HepG2 (cell line): ENCODE measurements at regions not wholly inside any gene's neighbourhood (a gene's known extent, or its start where the extent isn't known, plus 50 kb on each side); places are given as distances from the start of the nearest gene placed in this dataset.

Experiments used
- GATA4 ChIP-seq: sonication (generic); IDR thresholded peaks from 2 replicates; pipeline ENCODE4 v1.6.1; 2016; ENCODE audit warnings: antibody characterized with exemption, low read depth, borderline replicate concordance
- MTF1 ChIP-seq: sonication (generic); formaldehyde crosslinking; IDR thresholded peaks from 2 replicates; pipeline ENCODE4 v1.5.0; 2020; ENCODE audit warnings: missing genetic modification reagents
- NCOA1 ChIP-seq: sonication (generic); formaldehyde crosslinking; IDR thresholded peaks from 2 replicates; pipeline ENCODE4 v1.9.0; 2021; ENCODE audit warnings: missing genetic modification reagents
- NFE2L1 ChIP-seq: sonication (generic); formaldehyde crosslinking; IDR thresholded peaks from 2 replicates; pipeline ENCODE4 v1.4.0; 2020; ENCODE audit warnings: missing genetic modification reagents, mild to moderate bottlenecking, borderline replicate concordance
- SNAPC5 ChIP-seq: sonication (generic); formaldehyde crosslinking; IDR thresholded peaks from 2 replicates; pipeline ENCODE4 v1.8.1; 2023; ENCODE audit warnings: mild to moderate bottlenecking, missing genetic modification reagents, borderline replicate concordance
- ZNF256 ChIP-seq: sonication (generic); formaldehyde crosslinking; conservative IDR thresholded peaks from 2 replicates; pipeline ENCODE4 v1.4.0; 2020; ENCODE audit warnings: missing genetic modification reagents
- ZNF3 ChIP-seq: IDR thresholded peaks from 2 replicates; pipeline ENCODE4 v1.7.0; 2017; ENCODE audit warnings: inconsistent platforms
- ZNF44 ChIP-seq: sonication (generic); formaldehyde crosslinking; IDR thresholded peaks from 2 replicates; pipeline ENCODE4 v1.5.1; 2020; ENCODE audit warnings: mild to moderate bottlenecking, missing genetic modification reagents
- TF ChIP-seq, protein P1 (sequence below): sonication (generic); formaldehyde crosslinking; IDR thresholded peaks from 2 replicates; pipeline ENCODE4 v1.9.0; 2021; ENCODE audit warnings: mild to moderate bottlenecking, missing genetic modification reagents
- TF ChIP-seq, protein P2 (sequence below): sonication (generic); formaldehyde crosslinking; IDR thresholded peaks from 2 replicates; pipeline ENCODE4 v1.5.0; 2020; ENCODE audit warnings: mild to moderate bottlenecking, missing genetic modification reagents
- TF ChIP-seq, protein P3 (sequence below): IDR thresholded peaks from 2 replicates; pipeline ENCODE4 v1.6.1; 2016; ENCODE audit warnings: missing compliant biosample characterization, missing genetic modification reagents, borderline replicate concordance

GRCh38 chr7:42348631-42349030 is 111.6 kb upstream of the GLI3 start (continued):
- TF ChIP-seq MTF1 (CRISPR knock-in tag) (no peak), GATA4 (no peak), SNAPC5 (CRISPR knock-in tag) (no peak), NFE2L1 (CRISPR knock-in tag) (no peak), ZNF256 (no peak), ZNF44 (CRISPR knock-in tag) (no peak), NCOA1 (CRISPR knock-in tag) (no peak), ZNF3 (CRISPR knock-in tag) (no peak)
- TF ChIP-seq, protein P1, sequence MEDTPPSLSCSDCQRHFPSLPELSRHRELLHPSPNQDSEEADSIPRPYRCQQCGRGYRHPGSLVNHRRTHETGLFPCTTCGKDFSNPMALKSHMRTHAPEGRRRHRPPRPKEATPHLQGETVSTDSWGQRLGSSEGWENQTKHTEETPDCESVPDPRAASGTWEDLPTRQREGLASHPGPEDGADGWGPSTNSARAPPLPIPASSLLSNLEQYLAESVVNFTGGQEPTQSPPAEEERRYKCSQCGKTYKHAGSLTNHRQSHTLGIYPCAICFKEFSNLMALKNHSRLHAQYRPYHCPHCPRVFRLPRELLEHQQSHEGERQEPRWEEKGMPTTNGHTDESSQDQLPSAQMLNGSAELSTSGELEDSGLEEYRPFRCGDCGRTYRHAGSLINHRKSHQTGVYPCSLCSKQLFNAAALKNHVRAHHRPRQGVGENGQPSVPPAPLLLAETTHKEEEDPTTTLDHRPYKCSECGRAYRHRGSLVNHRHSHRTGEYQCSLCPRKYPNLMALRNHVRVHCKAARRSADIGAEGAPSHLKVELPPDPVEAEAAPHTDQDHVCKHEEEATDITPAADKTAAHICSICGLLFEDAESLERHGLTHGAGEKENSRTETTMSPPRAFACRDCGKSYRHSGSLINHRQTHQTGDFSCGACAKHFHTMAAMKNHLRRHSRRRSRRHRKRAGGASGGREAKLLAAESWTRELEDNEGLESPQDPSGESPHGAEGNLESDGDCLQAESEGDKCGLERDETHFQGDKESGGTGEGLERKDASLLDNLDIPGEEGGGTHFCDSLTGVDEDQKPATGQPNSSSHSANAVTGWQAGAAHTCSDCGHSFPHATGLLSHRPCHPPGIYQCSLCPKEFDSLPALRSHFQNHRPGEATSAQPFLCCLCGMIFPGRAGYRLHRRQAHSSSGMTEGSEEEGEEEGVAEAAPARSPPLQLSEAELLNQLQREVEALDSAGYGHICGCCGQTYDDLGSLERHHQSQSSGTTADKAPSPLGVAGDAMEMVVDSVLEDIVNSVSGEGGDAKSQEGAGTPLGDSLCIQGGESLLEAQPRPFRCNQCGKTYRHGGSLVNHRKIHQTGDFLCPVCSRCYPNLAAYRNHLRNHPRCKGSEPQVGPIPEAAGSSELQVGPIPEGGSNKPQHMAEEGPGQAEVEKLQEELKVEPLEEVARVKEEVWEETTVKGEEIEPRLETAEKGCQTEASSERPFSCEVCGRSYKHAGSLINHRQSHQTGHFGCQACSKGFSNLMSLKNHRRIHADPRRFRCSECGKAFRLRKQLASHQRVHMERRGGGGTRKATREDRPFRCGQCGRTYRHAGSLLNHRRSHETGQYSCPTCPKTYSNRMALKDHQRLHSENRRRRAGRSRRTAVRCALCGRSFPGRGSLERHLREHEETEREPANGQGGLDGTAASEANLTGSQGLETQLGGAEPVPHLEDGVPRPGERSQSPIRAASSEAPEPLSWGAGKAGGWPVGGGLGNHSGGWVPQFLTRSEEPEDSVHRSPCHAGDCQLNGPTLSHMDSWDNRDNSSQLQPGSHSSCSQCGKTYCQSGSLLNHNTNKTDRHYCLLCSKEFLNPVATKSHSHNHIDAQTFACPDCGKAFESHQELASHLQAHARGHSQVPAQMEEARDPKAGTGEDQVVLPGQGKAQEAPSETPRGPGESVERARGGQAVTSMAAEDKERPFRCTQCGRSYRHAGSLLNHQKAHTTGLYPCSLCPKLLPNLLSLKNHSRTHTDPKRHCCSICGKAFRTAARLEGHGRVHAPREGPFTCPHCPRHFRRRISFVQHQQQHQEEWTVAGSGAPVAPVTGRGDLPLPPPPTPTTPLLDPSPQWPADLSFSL (CRISPR knock-in tag): no peak
- TF ChIP-seq, protein P2, sequence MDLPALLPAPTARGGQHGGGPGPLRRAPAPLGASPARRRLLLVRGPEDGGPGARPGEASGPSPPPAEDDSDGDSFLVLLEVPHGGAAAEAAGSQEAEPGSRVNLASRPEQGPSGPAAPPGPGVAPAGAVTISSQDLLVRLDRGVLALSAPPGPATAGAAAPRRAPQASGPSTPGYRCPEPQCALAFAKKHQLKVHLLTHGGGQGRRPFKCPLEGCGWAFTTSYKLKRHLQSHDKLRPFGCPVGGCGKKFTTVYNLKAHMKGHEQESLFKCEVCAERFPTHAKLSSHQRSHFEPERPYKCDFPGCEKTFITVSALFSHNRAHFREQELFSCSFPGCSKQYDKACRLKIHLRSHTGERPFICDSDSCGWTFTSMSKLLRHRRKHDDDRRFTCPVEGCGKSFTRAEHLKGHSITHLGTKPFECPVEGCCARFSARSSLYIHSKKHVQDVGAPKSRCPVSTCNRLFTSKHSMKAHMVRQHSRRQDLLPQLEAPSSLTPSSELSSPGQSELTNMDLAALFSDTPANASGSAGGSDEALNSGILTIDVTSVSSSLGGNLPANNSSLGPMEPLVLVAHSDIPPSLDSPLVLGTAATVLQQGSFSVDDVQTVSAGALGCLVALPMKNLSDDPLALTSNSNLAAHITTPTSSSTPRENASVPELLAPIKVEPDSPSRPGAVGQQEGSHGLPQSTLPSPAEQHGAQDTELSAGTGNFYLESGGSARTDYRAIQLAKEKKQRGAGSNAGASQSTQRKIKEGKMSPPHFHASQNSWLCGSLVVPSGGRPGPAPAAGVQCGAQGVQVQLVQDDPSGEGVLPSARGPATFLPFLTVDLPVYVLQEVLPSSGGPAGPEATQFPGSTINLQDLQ: no peak
- TF ChIP-seq, protein P3, sequence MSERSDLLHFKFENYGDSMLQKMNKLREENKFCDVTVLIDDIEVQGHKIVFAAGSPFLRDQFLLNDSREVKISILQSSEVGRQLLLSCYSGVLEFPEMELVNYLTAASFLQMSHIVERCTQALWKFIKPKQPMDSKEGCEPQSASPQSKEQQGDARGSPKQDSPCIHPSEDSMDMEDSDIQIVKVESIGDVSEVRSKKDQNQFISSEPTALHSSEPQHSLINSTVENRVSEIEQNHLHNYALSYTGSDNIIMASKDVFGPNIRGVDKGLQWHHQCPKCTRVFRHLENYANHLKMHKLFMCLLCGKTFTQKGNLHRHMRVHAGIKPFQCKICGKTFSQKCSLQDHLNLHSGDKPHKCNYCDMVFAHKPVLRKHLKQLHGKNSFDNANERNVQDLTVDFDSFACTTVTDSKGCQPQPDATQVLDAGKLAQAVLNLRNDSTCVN (CRISPR knock-in tag): no peak
